ENCODE measurements at regions not wholly inside any gene's neighbourhood (a gene's known extent, or its start where the extent isn't known, plus 50 kb on each side); places are given as distances from the start of the nearest gene placed in this dataset.

GRCh38 chr7:54111814-54112511, 430.2 kb upstream of the VSTM2A start:
- no peaks in the 10 kb centered on the region for H4K20me1 ChIP-seq (ENCODE audit: insufficient read depth, low read length)
- no peak for TF ChIP-seq CTCF (IDR thresholded peaks at IDR 0.05; ENCODE audit: extremely low read depth, low read depth, low read length)
- no peaks in the 10 kb centered on the region for H3K27me3 ChIP-seq (ENCODE audit: insufficient read depth, low read length)
- H3K4me2 ChIP-seq (ENCODE audit: insufficient read depth, low read length) = no peak overlapping the region
- H3K9me3 ChIP-seq (ENCODE audit: low read depth, low read length) = no peaks in the 10 kb centered on the region
- H3K27ac ChIP-seq (ENCODE audit: low read depth, low read length) = no peak overlapping the region
- no peak overlapping the region for H2AFZ ChIP-seq (ENCODE audit: low read length)
- DNase-seq (ENCODE audit: insufficient read length, low spot score, missing footprints) = no peak
- H3K4me3 ChIP-seq (ENCODE audit: insufficient read depth, low read length) = no peak overlapping the region
- H3K36me3 ChIP-seq (ENCODE audit: insufficient read depth, low read length) = no peaks in the 10 kb centered on the region
- no peaks in the 10 kb centered on the region for H3K4me1 ChIP-seq (ENCODE audit: insufficient read depth, low read length)
- H3K79me2 ChIP-seq (ENCODE audit: insufficient read depth, low read length) = no peaks in the 10 kb centered on the region

- Histone ChIP-seq H3K27me3 (ENCODE audit: insufficient read depth, low read length) (no peaks in the 10 kb centered on the region), H3K79me2 (ENCODE audit: insufficient read depth, low read length) (no peaks in the 10 kb centered on the region), H3K27ac (ENCODE audit: low read depth, low read length) (no peak overlapping the region), H3K9me3 (ENCODE audit: low read depth, low read length) (no peaks in the 10 kb centered on the region), H3K4me3 (ENCODE audit: insufficient read depth, low read length) (no peak overlapping the region), H3K4me1 (ENCODE audit: insufficient read depth, low read length) (no peaks in the 10 kb centered on the region), H2AFZ (ENCODE audit: low read length) (no peak overlapping the region), H3K36me3 (ENCODE audit: insufficient read depth, low read length) (no peaks in the 10 kb centered on the region), H3K4me2 (ENCODE audit: insufficient read depth, low read length) (no peak overlapping the region), H4K20me1 (ENCODE audit: insufficient read depth, low read length) (no peaks in the 10 kb centered on the region)
- DNase-seq (ENCODE audit: insufficient read length, low spot score, missing footprints) = no peak
- TF ChIP-seq CTCF (IDR thresholded peaks at IDR 0.05; ENCODE audit: extremely low read depth, low read depth, low read length) = no peak
Observed at GRCh38 chr7:54112567-54112966, 429.6 kb upstream of the VSTM2A start.

GRCh38 chr7:54115028-54115763, 427.0 kb upstream of the VSTM2A start:
- DNase-seq (ENCODE audit: insufficient read length, low spot score, missing footprints) = no peak
- Histone ChIP-seq H3K27me3 (ENCODE audit: insufficient read depth, low read length) (no peaks in the 10 kb centered on the region), H3K27ac (ENCODE audit: low read depth, low read length) (no peak overlapping the region), H3K79me2 (ENCODE audit: insufficient read depth, low read length) (no peaks in the 10 kb centered on the region), H4K20me1 (ENCODE audit: insufficient read depth, low read length) (no peaks in the 10 kb centered on the region), H3K4me2 (ENCODE audit: insufficient read depth, low read length) (no peak overlapping the region), H3K36me3 (ENCODE audit: insufficient read depth, low read length) (no peaks in the 10 kb centered on the region), H3K4me1 (ENCODE audit: insufficient read depth, low read length) (no peaks in the 10 kb centered on the region), H2AFZ (ENCODE audit: low read length) (no peak overlapping the region), H3K4me3 (ENCODE audit: insufficient read depth, low read length) (no peak overlapping the region), H3K9me3 (ENCODE audit: low read depth, low read length) (no peaks in the 10 kb centered on the region)
- no peak for TF ChIP-seq CTCF (IDR thresholded peaks at IDR 0.05; ENCODE audit: extremely low read depth, low read depth, low read length)

GRCh38 chr7:54116956-54117355, 425.2 kb upstream of the VSTM2A start:
- H2AFZ ChIP-seq (ENCODE audit: low read length) = no peak overlapping the region
- no peak overlapping the region for H3K4me3 ChIP-seq (ENCODE audit: insufficient read depth, low read length)
- no peaks in the 10 kb centered on the region for H3K27me3 ChIP-seq (ENCODE audit: insufficient read depth, low read length)
- H3K9me3 ChIP-seq (ENCODE audit: low read depth, low read length) = no peaks in the 10 kb centered on the region
- peak; percentile 51 for DNase-seq (ENCODE audit: insufficient read length, low spot score, missing footprints)
- no peaks in the 10 kb centered on the region for H4K20me1 ChIP-seq (ENCODE audit: insufficient read depth, low read length)
- no peak overlapping the region for H3K4me2 ChIP-seq (ENCODE audit: insufficient read depth, low read length)
- TF ChIP-seq CTCF (IDR thresholded peaks at IDR 0.05; ENCODE audit: extremely low read depth, low read depth, low read length) = no peak
- H3K79me2 ChIP-seq (ENCODE audit: insufficient read depth, low read length) = no peaks in the 10 kb centered on the region
- no peaks in the 10 kb centered on the region for H3K4me1 ChIP-seq (ENCODE audit: insufficient read depth, low read length)
- no peaks in the 10 kb centered on the region for H3K36me3 ChIP-seq (ENCODE audit: insufficient read depth, low read length)
- no peak overlapping the region for H3K27ac ChIP-seq (ENCODE audit: low read depth, low read length)
